H9 (cell line): ENCODE measurements at regions not wholly inside any gene's neighbourhood (a gene's known extent, or its start where the extent isn't known, plus 50 kb on each side); places are given as distances from the start of the nearest gene placed in this dataset.

Experiments used
- DNase-seq: peaks from one replicate; pipeline ENCODE4 v3.0.0-alpha.2; 2017
- H2AFZ ChIP-seq: one replicate; pipeline ENCODE4 v1.6.1; 2013; ENCODE audit warnings: mild to moderate bottlenecking, low read length, control low read depth, moderate library complexity
- H2AK5ac ChIP-seq: 2 replicates; pipeline ENCODE4 v1.6.1; 2013; ENCODE audit warnings: low read length, control low read depth, mixed read lengths; ENCODE audit not compliant: insufficient read length
- H2BK120ac ChIP-seq: one replicate; pipeline ENCODE4 v1.6.1; 2013; ENCODE audit warnings: low read depth, mild to moderate bottlenecking, low read length, control low read depth, inconsistent platforms; ENCODE audit not compliant: poor library complexity, severe bottlenecking
- H2BK12ac ChIP-seq: 2 replicates; pipeline ENCODE4 v1.6.1; 2013; ENCODE audit warnings: low read length, control low read depth, mixed read lengths, low read depth; ENCODE audit not compliant: insufficient read length
- H2BK15ac ChIP-seq: 2 replicates; pipeline ENCODE4 v1.6.1; 2013; ENCODE audit warnings: low read depth, low read length, control low read depth
- H2BK20ac ChIP-seq: one replicate; pipeline ENCODE4 v1.6.1; 2013; ENCODE audit warnings: low read depth, mild to moderate bottlenecking, low read length, control low read depth, inconsistent platforms; ENCODE audit not compliant: poor library complexity, severe bottlenecking
- H2BK5ac ChIP-seq: 2 replicates; pipeline ENCODE4 v1.6.1; 2013; ENCODE audit warnings: low read length, control low read depth, mixed read lengths; ENCODE audit not compliant: insufficient read length
- H3K14ac ChIP-seq: 2 replicates; pipeline ENCODE4 v1.6.1; 2013; ENCODE audit warnings: low read length, control low read depth; ENCODE audit not compliant: insufficient read depth
- H3K18ac ChIP-seq: 2 replicates; pipeline ENCODE4 v1.6.1; 2013; ENCODE audit warnings: low read depth, mild to moderate bottlenecking, mixed read lengths, low read length, control low read depth; ENCODE audit not compliant: insufficient read length
- H3K23ac ChIP-seq: 2 replicates; pipeline ENCODE4 v1.6.1; 2013; ENCODE audit warnings: low read length, control low read depth, mixed read lengths, low read depth; ENCODE audit not compliant: insufficient read length
- H3K23me2 ChIP-seq: 2 replicates; pipeline ENCODE4 v1.6.1; 2013; ENCODE audit warnings: low read depth, mild to moderate bottlenecking, mixed read lengths, low read length, control low read depth; ENCODE audit not compliant: insufficient read length, poor library complexity, severe bottlenecking
- H3K27ac ChIP-seq: 2 replicates; pipeline ENCODE4 v1.5.1; 2013; ENCODE audit warnings: low read length, control low read depth, mixed read lengths, low read depth; ENCODE audit not compliant: insufficient read length
- H3K27me3 ChIP-seq: 2 replicates; pipeline ENCODE4 v1.6.1; 2013; ENCODE audit warnings: low read length, control low read depth, inconsistent platforms; ENCODE audit not compliant: insufficient read depth
- H3K4ac ChIP-seq: 2 replicates; pipeline ENCODE4 v1.6.1; 2013; ENCODE audit warnings: low read depth, mild to moderate bottlenecking, control low read depth, inconsistent platforms, low read length, moderate library complexity
- H3K4me1 ChIP-seq: 2 replicates; pipeline ENCODE4 v1.6.1; 2013; ENCODE audit warnings: low read length, control low read depth, inconsistent platforms; ENCODE audit not compliant: insufficient read depth
- H3K4me2 ChIP-seq: 2 replicates; pipeline ENCODE4 v1.6.1; 2013; ENCODE audit warnings: low read length, control low read depth, mixed read lengths; ENCODE audit not compliant: insufficient read length, insufficient read depth
- H3K56ac ChIP-seq: 2 replicates; pipeline ENCODE4 v1.6.1; 2013; ENCODE audit warnings: low read depth, mild to moderate bottlenecking, mixed read lengths, low read length, control low read depth; ENCODE audit not compliant: insufficient read length
- H3K79me1 ChIP-seq: 2 replicates; pipeline ENCODE4 v1.6.1; 2013; ENCODE audit warnings: low read depth, mild to moderate bottlenecking, moderate library complexity, low read length, control low read depth, inconsistent platforms; ENCODE audit not compliant: insufficient read depth, poor library complexity, severe bottlenecking
- H3K79me2 ChIP-seq: 2 replicates; pipeline ENCODE4 v1.6.1; 2013; ENCODE audit warnings: low read length, control low read depth, inconsistent platforms; ENCODE audit not compliant: insufficient read depth
- H3K9ac ChIP-seq: 2 replicates; pipeline ENCODE4 v1.6.1; 2013; ENCODE audit warnings: low read length, control low read depth, mixed read lengths; ENCODE audit not compliant: insufficient read length; ENCODE audit errors: extremely low read depth
- H3K9me3 ChIP-seq: one replicate; pipeline ENCODE4 v1.6.1; 2013; ENCODE audit warnings: low read depth, low read length, inconsistent platforms; ENCODE audit not compliant: control insufficient read depth
- H3T11ph ChIP-seq: one replicate; pipeline ENCODE4 v1.6.1; 2013; ENCODE audit warnings: mild to moderate bottlenecking, low read length, control low read depth, inconsistent platforms
- H4K20me1 ChIP-seq: one replicate; pipeline ENCODE4 v1.6.1; 2013; ENCODE audit not compliant: control insufficient read depth, insufficient read length, insufficient read depth
- H4K5ac ChIP-seq: 2 replicates; pipeline ENCODE4 v1.6.1; 2013; ENCODE audit warnings: low read depth, mild to moderate bottlenecking, mixed read lengths, low read length, control low read depth; ENCODE audit not compliant: insufficient read length
- H4K8ac ChIP-seq: replicated peaks from 2 replicates; pipeline ENCODE4 v1.6.1; 2013; ENCODE audit warnings: low read length, control low read depth, mixed read lengths, low read depth; ENCODE audit not compliant: insufficient read length
- H4K91ac ChIP-seq: 2 replicates; pipeline ENCODE4 v1.6.1; 2013; ENCODE audit warnings: low read depth, mild to moderate bottlenecking, moderate library complexity, mixed read lengths, low read length, control low read depth; ENCODE audit not compliant: insufficient read length
- H3K27ac Mint-ChIP-seq, 3 experiments: 2 replicates in 2 of 3; 3 replicates in 1 of 3; pipeline ENCODE4 v1.8.0; 2020 to 2021; ENCODE audit warnings: mixed read lengths in 3 of 3, mild to moderate bottlenecking in 1 of 3, moderate library complexity in 1 of 3
- H3K27me3 Mint-ChIP-seq: 2 replicates; pipeline ENCODE4 v1.8.0; 2021; ENCODE audit warnings: low read depth, mild to moderate bottlenecking, moderate library complexity, mixed read lengths
- H3K36me3 Mint-ChIP-seq, 3 experiments: 2 replicates in 2 of 3; 3 replicates in 1 of 3; pipeline ENCODE4 v1.8.0; 2020 to 2021; ENCODE audit warnings: low read depth in 3 of 3, mixed read lengths in 3 of 3; ENCODE audit not compliant: insufficient read depth in 1 of 3
- H3K4me1 Mint-ChIP-seq, 2 experiments: 2 replicates each; pipeline ENCODE4 v1.8.0; 2020; ENCODE audit warnings: mixed read lengths in 2 of 2
- H3K4me3 Mint-ChIP-seq, 2 experiments: 2 replicates in 1 of 2; 3 replicates in 1 of 2; pipeline ENCODE4 v1.8.0; 2020 to 2021; ENCODE audit warnings: mild to moderate bottlenecking in 2 of 2, mixed read lengths in 2 of 2, moderate library complexity in 1 of 2
- H3K9me3 Mint-ChIP-seq, 2 experiments: 2 replicates in 1 of 2; 3 replicates in 1 of 2; pipeline ENCODE4 v1.8.0; 2020; ENCODE audit warnings: mild to moderate bottlenecking in 2 of 2, mixed read lengths in 2 of 2, moderate library complexity in 1 of 2
- CTCF ChIP-seq: fragments of 200-600 bp; sonication (generic); conservative IDR thresholded peaks from 3 replicates; pipeline ENCODE4 v1.8.0; 2021; ENCODE audit warnings: antibody characterized with exemption, mild to moderate bottlenecking

DNA sequence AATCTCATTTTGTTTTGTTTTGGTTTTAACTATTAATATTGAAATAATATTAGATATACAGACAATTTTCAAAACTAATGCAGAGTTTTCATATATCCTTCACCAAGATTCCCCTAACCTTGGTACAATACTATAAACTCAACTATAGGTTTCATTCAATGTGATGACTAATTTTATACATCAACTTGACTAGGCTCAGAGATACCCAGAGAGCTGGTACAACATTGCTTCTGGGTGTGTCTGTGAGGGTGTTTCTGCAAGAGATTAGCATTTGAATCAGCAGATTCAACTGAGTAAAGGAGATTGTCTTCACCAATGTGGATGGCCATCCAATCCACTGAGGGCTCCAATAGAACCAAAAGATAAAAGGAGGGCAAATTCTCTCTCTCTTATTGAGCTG lies 221.3 kb upstream of the CRIM1 start:
- no peak overlapping the region for H3K56ac ChIP-seq
- no peaks in the 10 kb centered on the region for H3K79me2 ChIP-seq
- no peak overlapping the region for H3K14ac ChIP-seq
- no peak overlapping the region for H3K9ac ChIP-seq
- H3K9me3 Mint-ChIP-seq, result no peaks in the 10 kb centered on the region
- no peaks in the 10 kb centered on the region for H3K27me3 Mint-ChIP-seq
- no peak overlapping the region for H3K23ac ChIP-seq
- no peak overlapping the region for H3K4me2 ChIP-seq
- H3K9me3 ChIP-seq, result no peaks in the 10 kb centered on the region
- no peaks in the 10 kb centered on the region for H3K36me3 Mint-ChIP-seq
- DNase-seq, result no peak
- no peak for TF ChIP-seq CTCF
- no peaks in the 10 kb centered on the region for H3K4me1 ChIP-seq
- no peak overlapping the region for H4K5ac ChIP-seq
- H4K8ac ChIP-seq, result no peak overlapping the region
- H2BK20ac ChIP-seq, result no peak overlapping the region
- no peak overlapping the region for H2BK15ac ChIP-seq
- H2BK5ac ChIP-seq, result no peak overlapping the region
- no peak overlapping the region for H2AFZ ChIP-seq
- no peak overlapping the region for H2BK12ac ChIP-seq
- peaks cover 4% of the 10 kb centered on the region in 2 experiments; a peak in 2 of 4 replicates for H3K4me1 Mint-ChIP-seq
- H3K27ac ChIP-seq, result no peak overlapping the region
- H2AK5ac ChIP-seq, result no peak overlapping the region
- H3K23me2 ChIP-seq, result no peaks in the 10 kb centered on the region
- H3K27ac Mint-ChIP-seq, result no peak overlapping the region
- no peaks in the 10 kb centered on the region for H3K79me1 ChIP-seq
- H3K4me3 Mint-ChIP-seq, result no peak overlapping the region
- H2BK120ac ChIP-seq, result no peak overlapping the region
- no peak overlapping the region for H4K91ac ChIP-seq
- H4K20me1 ChIP-seq, result no peaks in the 10 kb centered on the region
- no peak overlapping the region for H3K4ac ChIP-seq
- no peak overlapping the region for H3T11ph ChIP-seq
- H3K27me3 ChIP-seq, result no peaks in the 10 kb centered on the region
- no peak overlapping the region for H3K18ac ChIP-seq
